ENCODE measurements at regions not wholly inside any gene's neighbourhood (a gene's known extent, or its start where the extent isn't known, plus 50 kb on each side); places are given as distances from the start of the nearest gene placed in this dataset.

DNA sequence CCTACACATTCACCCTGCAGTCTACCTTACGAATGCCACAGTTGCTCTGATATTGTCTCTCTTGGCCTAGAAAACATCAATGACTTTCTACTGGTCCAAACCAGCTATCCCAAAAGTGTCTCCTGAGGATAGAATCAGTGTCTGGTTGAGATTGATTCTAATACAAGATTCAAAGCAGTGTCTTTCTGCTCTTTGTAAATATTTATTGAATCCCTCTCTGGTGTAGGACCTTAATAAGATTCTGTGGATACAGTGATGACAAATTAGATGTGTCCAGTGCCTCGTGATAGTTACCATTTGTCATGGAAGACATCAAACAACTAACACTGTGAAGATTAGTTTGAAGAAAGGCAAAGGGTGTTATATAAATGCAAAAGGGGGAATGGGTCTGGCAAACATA is 380.7 kb upstream of the TRIB2 start:
- TF ChIP-seq CTCF (IDR thresholded peaks at IDR 0.05) (no peak), EZH2 (IDR thresholded peaks at IDR 0.05; ENCODE audit: borderline replicate concordance, insufficient read depth, low read depth, low read length, poor library complexity, severe bottlenecking) (no peak)

All from B cell (primary cell).